Skeletal muscle satellite cell (primary cell): ENCODE measurements at regions not wholly inside any gene's neighbourhood (a gene's known extent, or its start where the extent isn't known, plus 50 kb on each side); places are given as distances from the start of the nearest gene placed in this dataset.

Experiments
- H3K27me3 ChIP-seq: 2 replicates; pipeline ENCODE4 v1.7.0; 2013; ENCODE audit warnings: low read length; ENCODE audit not compliant: control insufficient read depth, insufficient read depth
- H3K36me3 ChIP-seq: 2 replicates; pipeline ENCODE4 v1.7.0; 2013; ENCODE audit warnings: mild to moderate bottlenecking, control low read depth, low read length; ENCODE audit not compliant: insufficient read depth
- H3K4me1 ChIP-seq: 2 replicates; pipeline ENCODE4 v1.7.0; 2013; ENCODE audit warnings: low read length; ENCODE audit not compliant: control insufficient read depth, insufficient read depth
- H3K4me2 ChIP-seq: 2 replicates; pipeline ENCODE4 v1.7.0; 2013; ENCODE audit warnings: mild to moderate bottlenecking, low read length
- H3K4me3 ChIP-seq: 2 replicates; pipeline ENCODE4 v1.7.0; 2013; ENCODE audit warnings: low read length
- H3K9ac ChIP-seq: 2 replicates; pipeline ENCODE4 v1.7.0; 2013; ENCODE audit warnings: mild to moderate bottlenecking, low read depth, low read length, moderate library complexity
- H3K9me3 ChIP-seq: replicated peaks from 2 replicates; pipeline ENCODE4 v1.7.0; 2013; ENCODE audit warnings: mild to moderate bottlenecking, control low read depth, low read length

- no peaks in the 10 kb centered on the region for H3K27me3 ChIP-seq
- H3K4me2 ChIP-seq, result no peak overlapping the region
- no peaks in the 10 kb centered on the region for H3K36me3 ChIP-seq
- no peak overlapping the region for H3K9ac ChIP-seq
- no peaks in the 10 kb centered on the region for H3K4me1 ChIP-seq
- H3K4me3 ChIP-seq, result no peak overlapping the region
- peaks cover 15% of the 10 kb centered on the region for H3K9me3 ChIP-seq
Measured at GRCh38 chr3:165716592-165716991, 120.6 kb downstream of the BCHE start.

GRCh38 chr3:165713479-165713878 is 123.7 kb downstream of the BCHE start:
- Histone ChIP-seq H3K9ac (no peak overlapping the region), H3K4me3 (no peak overlapping the region), H3K4me2 (no peak overlapping the region), H3K27me3 (no peaks in the 10 kb centered on the region), H3K36me3 (no peaks in the 10 kb centered on the region), H3K4me1 (no peaks in the 10 kb centered on the region), H3K9me3 (peaks cover 4% of the 10 kb centered on the region)

GRCh38 chr3:165712382-165712781 is 124.8 kb downstream of the BCHE start:
- Histone ChIP-seq H3K4me2 (no peak overlapping the region), H3K36me3 (no peaks in the 10 kb centered on the region), H3K9me3 (peaks cover 4% of the 10 kb centered on the region), H3K4me3 (no peak overlapping the region), H3K4me1 (no peaks in the 10 kb centered on the region), H3K9ac (no peak overlapping the region), H3K27me3 (no peaks in the 10 kb centered on the region)

DNA sequence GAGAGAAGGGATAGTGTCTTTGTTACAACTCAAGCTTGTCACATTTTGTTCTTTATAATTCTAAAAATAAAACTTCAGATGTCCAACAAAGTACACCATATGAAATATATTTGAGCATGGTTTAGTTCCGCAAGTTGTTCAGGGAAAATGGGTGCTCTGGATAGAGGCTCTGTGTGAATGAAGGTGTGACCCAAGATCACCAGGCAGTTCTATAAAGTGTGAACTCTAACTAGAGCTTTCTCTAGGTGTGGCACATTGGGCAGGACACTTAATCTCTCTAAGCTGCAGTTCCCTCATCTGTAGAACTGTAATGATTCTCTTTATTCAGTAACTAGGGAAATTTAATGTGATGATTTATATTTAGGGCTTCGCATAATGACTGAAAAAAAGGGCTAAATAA is 139.3 kb downstream of the BCHE start:
- H3K4me2 ChIP-seq, result no peak overlapping the region
- no peaks in the 10 kb centered on the region for H3K36me3 ChIP-seq
- no peaks in the 10 kb centered on the region for H3K4me1 ChIP-seq
- no peak overlapping the region for H3K4me3 ChIP-seq
- no peaks in the 10 kb centered on the region for H3K27me3 ChIP-seq
- no peaks in the 10 kb centered on the region for H3K9me3 ChIP-seq
- no peak overlapping the region for H3K9ac ChIP-seq

DNA sequence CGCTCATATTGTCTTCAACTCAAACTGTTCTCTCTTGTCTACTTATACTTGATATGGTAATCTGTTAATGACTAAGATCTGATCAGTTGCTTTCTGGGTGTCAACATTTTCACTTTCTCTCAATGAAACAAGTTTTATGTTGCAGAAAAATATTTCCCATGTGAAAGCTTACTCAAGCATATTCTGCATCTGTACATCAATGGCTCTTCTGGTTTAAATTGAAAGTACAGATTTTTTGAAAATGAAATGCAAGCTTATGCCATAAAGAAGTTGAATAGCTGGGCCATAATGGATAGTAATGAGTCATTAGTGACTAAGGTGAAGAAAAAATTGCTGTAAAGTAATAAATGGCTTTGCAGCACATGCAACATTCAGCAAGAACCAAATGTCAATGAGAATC is 140.7 kb downstream of the BCHE start:
- Histone ChIP-seq H3K27me3 (no peaks in the 10 kb centered on the region), H3K9ac (no peak overlapping the region), H3K36me3 (no peaks in the 10 kb centered on the region), H3K4me3 (no peak overlapping the region), H3K4me2 (no peak overlapping the region), H3K4me1 (no peaks in the 10 kb centered on the region), H3K9me3 (no peaks in the 10 kb centered on the region)

DNA sequence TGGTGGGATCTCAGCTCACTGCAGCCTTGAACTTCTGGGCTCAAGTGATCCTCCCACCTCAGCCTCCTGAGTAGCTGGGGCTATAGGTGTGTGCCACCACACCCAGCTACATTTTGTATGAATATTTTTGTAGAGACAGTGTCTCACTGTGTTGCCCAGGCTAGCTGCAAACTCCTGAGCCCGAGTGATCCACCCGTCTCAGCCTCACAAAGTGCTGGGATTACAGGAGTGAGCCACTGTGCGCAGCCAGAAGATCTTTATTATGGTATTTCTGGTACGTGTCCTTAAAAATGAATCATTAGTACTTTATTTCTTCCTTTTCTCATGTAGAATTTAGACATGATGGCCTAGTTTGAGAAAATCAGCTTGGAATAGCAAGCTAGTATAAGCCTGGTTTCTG is 153.3 kb downstream of the BCHE start:
- Histone ChIP-seq H3K9me3 (no peaks in the 10 kb centered on the region), H3K9ac (no peak overlapping the region), H3K27me3 (no peaks in the 10 kb centered on the region), H3K4me3 (no peak overlapping the region), H3K4me2 (no peak overlapping the region), H3K4me1 (no peaks in the 10 kb centered on the region), H3K36me3 (no peaks in the 10 kb centered on the region)

DNA sequence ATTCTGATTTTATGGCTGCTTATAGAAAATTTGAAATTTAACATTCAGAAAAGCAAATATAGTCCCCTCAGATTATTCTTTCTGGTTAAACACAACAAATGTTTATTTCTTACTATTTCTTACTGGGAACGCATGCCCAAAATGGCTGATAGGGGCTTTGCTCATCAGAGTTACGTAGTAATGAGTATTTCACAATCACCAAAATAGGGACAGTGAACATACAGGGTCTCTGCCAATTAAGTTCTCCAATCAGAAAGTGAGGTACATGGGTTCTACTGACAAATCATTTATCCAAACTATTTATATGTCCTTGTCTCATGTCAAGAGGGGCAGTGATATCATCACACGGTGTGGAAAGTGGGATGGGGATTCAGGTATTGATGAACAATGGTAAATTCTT is 154.5 kb downstream of the BCHE start:
- Histone ChIP-seq H3K4me3 (no peak overlapping the region), H3K36me3 (no peaks in the 10 kb centered on the region), H3K9me3 (no peaks in the 10 kb centered on the region), H3K27me3 (no peaks in the 10 kb centered on the region), H3K9ac (no peak overlapping the region), H3K4me1 (no peaks in the 10 kb centered on the region), H3K4me2 (no peak overlapping the region)

GRCh38 chr3:165669967-165670366 is 167.3 kb downstream of the BCHE start:
- H3K9ac ChIP-seq, result no peak overlapping the region
- H3K4me2 ChIP-seq, result no peak overlapping the region
- no peaks in the 10 kb centered on the region for H3K4me1 ChIP-seq
- no peak overlapping the region for H3K4me3 ChIP-seq
- H3K36me3 ChIP-seq, result no peaks in the 10 kb centered on the region
- H3K9me3 ChIP-seq, result peaks cover 4% of the 10 kb centered on the region
- no peaks in the 10 kb centered on the region for H3K27me3 ChIP-seq

- Histone ChIP-seq H3K9ac (no peak overlapping the region), H3K36me3 (no peaks in the 10 kb centered on the region)
Measured at GRCh38 chr3:165669504-165669903, 167.7 kb downstream of the BCHE start.

DNA sequence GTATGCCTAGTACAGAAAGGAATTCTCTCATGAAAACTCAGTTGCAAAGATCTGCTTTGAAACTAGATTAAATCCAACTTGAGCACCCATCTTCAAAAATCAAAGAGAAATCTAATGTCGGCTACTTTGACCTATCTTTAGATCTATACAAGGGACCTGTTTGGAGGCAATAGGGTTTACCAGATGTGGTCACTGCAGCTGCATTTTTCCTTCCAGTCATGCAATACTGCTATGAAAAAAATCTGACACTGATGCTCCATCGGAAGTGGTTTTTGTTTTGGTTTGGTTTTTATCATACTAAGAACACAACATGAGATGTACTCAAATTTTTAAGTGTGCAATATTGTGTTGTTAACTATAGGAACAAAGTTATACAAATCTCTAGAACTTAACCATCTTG is 169.5 kb downstream of the BCHE start:
- Histone ChIP-seq H3K4me3 (no peak overlapping the region), H3K4me2 (no peak overlapping the region), H3K9me3 (no peaks in the 10 kb centered on the region), H3K27me3 (no peaks in the 10 kb centered on the region), H3K4me1 (no peaks in the 10 kb centered on the region), H3K9ac (no peak overlapping the region), H3K36me3 (no peaks in the 10 kb centered on the region)

More at GRCh38 chr3:165669504-165669903, 167.7 kb downstream of the BCHE start:
- H3K9me3 ChIP-seq, result peaks cover 1% of the 10 kb centered on the region
- H3K4me1 ChIP-seq, result no peaks in the 10 kb centered on the region
- H3K27me3 ChIP-seq, result no peaks in the 10 kb centered on the region
- H3K4me2 ChIP-seq, result no peak overlapping the region
- no peak overlapping the region for H3K4me3 ChIP-seq

- no peak overlapping the region for H3K4me2 ChIP-seq
- no peaks in the 10 kb centered on the region for H3K4me1 ChIP-seq
- no peak overlapping the region for H3K9ac ChIP-seq
- no peaks in the 10 kb centered on the region for H3K27me3 ChIP-seq
- no peak overlapping the region for H3K4me3 ChIP-seq
- no peaks in the 10 kb centered on the region for H3K9me3 ChIP-seq
- H3K36me3 ChIP-seq, result no peaks in the 10 kb centered on the region
Measured at GRCh38 chr3:165658027-165658426, 179.2 kb downstream of the BCHE start.

- H3K27me3 ChIP-seq, result no peaks in the 10 kb centered on the region
- no peaks in the 10 kb centered on the region for H3K36me3 ChIP-seq
- H3K4me2 ChIP-seq, result no peak overlapping the region
Measured at GRCh38 chr3:165653130-165653778, 184.0 kb downstream of the BCHE start.

More at GRCh38 chr3:165653130-165653778, 184.0 kb downstream of the BCHE start:
- Histone ChIP-seq H3K9me3 (no peaks in the 10 kb centered on the region), H3K4me1 (no peaks in the 10 kb centered on the region), H3K9ac (no peak overlapping the region), H3K4me3 (no peak overlapping the region)
